HG02798 (cell line): ENCODE measurements at regions not wholly inside any gene's neighbourhood (a gene's known extent, or its start where the extent isn't known, plus 50 kb on each side); places are given as distances from the start of the nearest gene placed in this dataset.
"Not testable (repeated sequence)": the region's sequence is repeated elsewhere in the genome, so short reads cannot be mapped to it uniquely, and the experiment has no call there.

Experiments
- ATAC-seq: cut with Tn5 transposase; IDR thresholded peaks from one replicate; pipeline ENCODE4 v1.9.1; 2021; ENCODE audit warnings: mild to moderate bottlenecking; ENCODE audit not compliant: unreplicated experiment, poor library complexity

GRCh38 chr13:68714292-68714691, 1393.3 kb upstream of the ATXN8OS start:
- ATAC-seq = no peak

- no peak for ATAC-seq
Measured at GRCh38 chr13:68713394-68713793, 1394.2 kb upstream of the ATXN8OS start.

- ATAC-seq = no peak
Measured at GRCh38 chr13:68708336-68708908, 1399.2 kb upstream of the ATXN8OS start.

GRCh38 chr13:68706044-68706443, 1401.6 kb upstream of the ATXN8OS start:
- not testable (repeated sequence) for ATAC-seq

- no peak for ATAC-seq
Measured at GRCh38 chr13:68697551-68697950, 1410.1 kb upstream of the ATXN8OS start.

GRCh38 chr13:68696907-68697306, 1410.7 kb upstream of the ATXN8OS start:
- ATAC-seq = no peak

- no peak for ATAC-seq
Measured at GRCh38 chr13:68692049-68692448, 1415.6 kb upstream of the ATXN8OS start.

- ATAC-seq = no peak
Measured at GRCh38 chr13:68690567-68690966, 1417.1 kb upstream of the ATXN8OS start.

- no peak for ATAC-seq
Measured at GRCh38 chr13:68676513-68677115, 1431.0 kb upstream of the ATXN8OS start.

GRCh38 chr13:68675209-68675608, 1432.4 kb upstream of the ATXN8OS start:
- ATAC-seq = no peak

GRCh38 chr13:68667863-68668262, 1437.7 kb upstream of the PCDH9 start:
- no peak for ATAC-seq

- no peak for ATAC-seq
Measured at GRCh38 chr13:68666774-68667397, 1436.8 kb upstream of the PCDH9 start.

- ATAC-seq = no peak
Measured at GRCh38 chr13:68645814-68646213, 1415.7 kb upstream of the PCDH9 start.

GRCh38 chr13:68644611-68645010, 1414.5 kb upstream of the PCDH9 start:
- ATAC-seq = no peak

GRCh38 chr13:68636784-68637183, 1406.6 kb upstream of the PCDH9 start:
- ATAC-seq = no peak

GRCh38 chr13:68628994-68629393, 1398.9 kb upstream of the PCDH9 start:
- ATAC-seq = no peak

- ATAC-seq = no peak
Measured at GRCh38 chr13:68627379-68627778, 1397.2 kb upstream of the PCDH9 start.

GRCh38 chr13:68616600-68617222, 1386.6 kb upstream of the PCDH9 start:
- no peak for ATAC-seq

- ATAC-seq = no peak
Measured at GRCh38 chr13:68609661-68610060, 1379.5 kb upstream of the PCDH9 start.

GRCh38 chr13:68608147-68608546, 1378.0 kb upstream of the PCDH9 start:
- ATAC-seq = no peak

GRCh38 chr13:68597641-68598040, 1367.5 kb upstream of the PCDH9 start:
- no peak for ATAC-seq
